ENCODE measurements at regions not wholly inside any gene's neighbourhood (a gene's known extent, or its start where the extent isn't known, plus 50 kb on each side); places are given as distances from the start of the nearest gene placed in this dataset.

GRCh38 chr20:40262219-40262618 is 426.8 kb downstream of the MAFB start:
- Histone ChIP-seq H2AK5ac (ENCODE audit: low read depth, low read length) (no peak overlapping the region), H2BK15ac (ENCODE audit: low read length) (no peak overlapping the region), H4K8ac (ENCODE audit: extremely low read depth, insufficient read depth, low read length) (no peak overlapping the region), H3K4me3 (ENCODE audit: extremely low read depth in 1 of 4, insufficient read depth in 2 of 4, low read depth in 3 of 4, low read length in 4 of 4) (no peak overlapping the region), H4K20me1 (replicated peaks in 1 of 2; ENCODE audit: control insufficient read depth in 1 of 2, insufficient read depth in 2 of 2, low read length in 2 of 2) (no peaks in the 10 kb centered on the region), H3K27ac (ENCODE audit: low read depth, low read length) (no peak overlapping the region), H3K23ac (ENCODE audit: insufficient read length) (no peak overlapping the region), H4K5ac (ENCODE audit: insufficient read length, low read depth, low read length) (no peak overlapping the region), H3K23me2 (ENCODE audit: low read depth, low read length) (no peaks in the 10 kb centered on the region), H2BK20ac (ENCODE audit: low read length) (no peak overlapping the region), H3K4me2 (ENCODE audit: insufficient read depth in 1 of 2, low read depth in 2 of 2, low read length in 2 of 2) (no peak overlapping the region), H3K27me3 (replicated peaks in 1 of 4; ENCODE audit: control insufficient read depth in 3 of 4, extremely low read depth in 1 of 4, insufficient read depth in 3 of 4, low read length in 3 of 4) (no peaks in the 10 kb centered on the region), H4K91ac (replicated peaks; ENCODE audit: insufficient read length, low read length) (no peak overlapping the region), H3K4ac (replicated peaks; ENCODE audit: insufficient read length, low read depth, low read length) (no peak overlapping the region), H2BK120ac (replicated peaks; ENCODE audit: low read depth, low read length) (no peak overlapping the region), H3K4me1 (replicated peaks in 1 of 4; ENCODE audit: control insufficient read depth in 3 of 4, insufficient read depth in 4 of 4, low read length in 3 of 4) (peaks cover 1 to 13% (median 5%) of the 10 kb centered on the region in 4 experiments; a peak in 4 of 7 replicates), H3K9me3 (ENCODE audit: insufficient read depth in 2 of 2, low read depth in 1 of 2, low read length in 1 of 2) (no peaks in the 10 kb centered on the region), H3K79me1 (ENCODE audit: low read depth, low read length) (0 out of 2 replicates have a peak, but pooled peaks cover 5% of the 10 kb centered on the region), H3K14ac (ENCODE audit: insufficient read length) (no peak overlapping the region), H2BK12ac (ENCODE audit: low read depth, low read length) (no peak overlapping the region), H2AFZ (ENCODE audit: low read length) (no peak overlapping the region), H3K18ac (ENCODE audit: extremely low read depth, low read length) (no peak overlapping the region), H2BK5ac (ENCODE audit: low read depth, low read length) (no peak overlapping the region), H3K56ac (replicated peaks; ENCODE audit: insufficient read length, low read depth, low read length) (no peak overlapping the region), H3K9ac (replicated peaks in 1 of 4; ENCODE audit: extremely low read depth in 1 of 4, low read depth in 3 of 4, low read length in 3 of 4) (no peak overlapping the region), H3K36me3 (ENCODE audit: control insufficient read depth in 2 of 4, insufficient read depth in 4 of 4, low read length in 3 of 4) (no peaks in the 10 kb centered on the region), H3K79me2 (ENCODE audit: control insufficient read depth in 1 of 2, insufficient read depth in 2 of 2, low read length in 2 of 2) (peaks cover 0 to 39% of the 10 kb centered on the region in 2 experiments; a peak in 3 of 4 replicates)
- ChIA-PET CTCF (ENCODE audit: partially characterized antibody) (interaction anchor here (2.2 kb wide), 1 partner anchor 11 kb away, joined by 9 read pairs; no protein-coding TSS in a partner anchor), POLR2A (ENCODE audit: partially characterized antibody) (interaction anchor here (8.9 kb wide), 1 partner anchor 16 kb away, joined by 74 read pairs; no protein-coding TSS in a partner anchor)
- FAIRE-seq: no peak
- DNase-seq (ENCODE audit: low read depth in 1 of 2, low spot score in 2 of 2): no peak
- WGBS, 2 experiments (ENCODE audit: extremely low coverage in 1 of 2, insufficient coverage in 1 of 2, insufficient read length in 1 of 2, insufficient replicate concordance in 2 of 2, low coverage in 1 of 2, low lambda C conversion rate in 2 of 2, missing lambda C conversion rate in 1 of 2): 92% methylated on average over 2 of the region's 2 CpGs; no CpG with 5 or more reads in 1 of the 2 experiments
- TF ChIP-seq CHD1 (IDR thresholded peaks at IDR 0.05; ENCODE audit: low read depth, low read length) (no peak), BACH1 (IDR thresholded peaks at IDR 0.05; ENCODE audit: low read length) (no peak), KDM5A (IDR thresholded peaks at IDR 0.05; ENCODE audit: low read length) (no peak), SUZ12 (IDR thresholded peaks at IDR 0.05; ENCODE audit: low read length) (no peak), SP4 (IDR thresholded peaks at IDR 0.05; ENCODE audit: low read length) (no peak), JUN (IDR thresholded peaks at IDR 0.05; ENCODE audit: low read depth, low read length) (no peak), EZH2 (IDR thresholded peaks at IDR 0.05; ENCODE audit: low read depth, low read length, severe bottlenecking) (no peak), SIN3A (conservative IDR thresholded peaks at IDR 0.05 in 1 of 2, IDR thresholded peaks at IDR 0.05 in 1 of 2; ENCODE audit: low read depth in 1 of 2, low read length in 2 of 2) (no peak)
